Neural progenitor cell (in vitro differentiated cells): ENCODE measurements at regions not wholly inside any gene's neighbourhood (a gene's known extent, or its start where the extent isn't known, plus 50 kb on each side); places are given as distances from the start of the nearest gene placed in this dataset.

Experiments used
- EZH2 ChIP-seq: fragments of 200-600 bp; sonication (generic); IDR thresholded peaks from 2 replicates; pipeline ENCODE4 v1.6.1; 2017; ENCODE audit warnings: antibody characterized with exemption, mild to moderate bottlenecking, moderate library complexity
- EZH2phosphoT487 ChIP-seq: fragments of 200-600 bp; sonication (generic); IDR thresholded peaks from 2 replicates; pipeline ENCODE4 v1.6.1; 2017; ENCODE audit warnings: antibody characterized with exemption
- TF ChIP-seq, protein P1 (sequence below): fragments of 200-600 bp; sonication (generic); IDR thresholded peaks from 2 replicates; pipeline ENCODE4 v1.5.1; 2017; ENCODE audit warnings: antibody characterized with exemption, mild to moderate bottlenecking

DNA sequence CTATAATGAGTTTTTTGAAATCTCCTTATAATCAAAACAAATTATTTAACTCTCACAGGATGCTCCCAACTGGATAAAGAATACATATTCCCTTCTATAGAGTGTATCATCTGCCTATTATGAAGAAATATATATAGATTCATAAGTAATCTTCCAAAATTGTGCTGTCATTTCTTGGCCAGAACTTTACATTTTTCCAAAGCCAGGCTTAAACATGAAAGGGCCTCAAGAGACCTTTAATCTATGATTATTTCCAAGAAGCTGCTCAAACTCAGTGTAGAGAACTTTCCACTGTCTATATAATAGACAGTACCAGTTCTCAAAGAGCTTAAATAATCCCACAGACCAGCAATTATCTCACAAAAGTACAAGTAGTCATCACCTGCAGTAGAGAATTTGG, 211.0 kb downstream of the AKAIN1 start:
- TF ChIP-seq, protein P1, sequence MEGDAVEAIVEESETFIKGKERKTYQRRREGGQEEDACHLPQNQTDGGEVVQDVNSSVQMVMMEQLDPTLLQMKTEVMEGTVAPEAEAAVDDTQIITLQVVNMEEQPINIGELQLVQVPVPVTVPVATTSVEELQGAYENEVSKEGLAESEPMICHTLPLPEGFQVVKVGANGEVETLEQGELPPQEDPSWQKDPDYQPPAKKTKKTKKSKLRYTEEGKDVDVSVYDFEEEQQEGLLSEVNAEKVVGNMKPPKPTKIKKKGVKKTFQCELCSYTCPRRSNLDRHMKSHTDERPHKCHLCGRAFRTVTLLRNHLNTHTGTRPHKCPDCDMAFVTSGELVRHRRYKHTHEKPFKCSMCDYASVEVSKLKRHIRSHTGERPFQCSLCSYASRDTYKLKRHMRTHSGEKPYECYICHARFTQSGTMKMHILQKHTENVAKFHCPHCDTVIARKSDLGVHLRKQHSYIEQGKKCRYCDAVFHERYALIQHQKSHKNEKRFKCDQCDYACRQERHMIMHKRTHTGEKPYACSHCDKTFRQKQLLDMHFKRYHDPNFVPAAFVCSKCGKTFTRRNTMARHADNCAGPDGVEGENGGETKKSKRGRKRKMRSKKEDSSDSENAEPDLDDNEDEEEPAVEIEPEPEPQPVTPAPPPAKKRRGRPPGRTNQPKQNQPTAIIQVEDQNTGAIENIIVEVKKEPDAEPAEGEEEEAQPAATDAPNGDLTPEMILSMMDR = no peak
- no peak for TF ChIP-seq EZH2
- no peak for TF ChIP-seq EZH2phosphoT487
